HCT116 (cell line): ENCODE measurements at regions not wholly inside any gene's neighbourhood (a gene's known extent, or its start where the extent isn't known, plus 50 kb on each side); places are given as distances from the start of the nearest gene placed in this dataset.

ENCODE experiments used
- POLR2AphosphoS5 ChIP-seq: IDR thresholded peaks from 2 replicates; pipeline ENCODE4 v1.6.1; 2011; ENCODE audit warnings: mild to moderate bottlenecking, low read depth, low read length, moderate library complexity
- YY1 ChIP-seq: IDR thresholded peaks from 2 replicates; pipeline ENCODE4 v1.6.1; 2011; ENCODE audit warnings: low read length, low read depth, moderate library complexity, mild to moderate bottlenecking; ENCODE audit not compliant: insufficient replicate concordance; ENCODE audit errors: extremely low read depth

- TF ChIP-seq POLR2AphosphoS5 (no peak), YY1 (no peak)
Observed at GRCh38 chr2:71908798-71909197, 238.9 kb downstream of the CYP26B1 start.
